ENCODE measurements at regions not wholly inside any gene's neighbourhood (a gene's known extent, or its start where the extent isn't known, plus 50 kb on each side); places are given as distances from the start of the nearest gene placed in this dataset.

GRCh38 chr11:81995889-81996288 lies 737.8 kb downstream of the FAM181B start:
- no peak overlapping the region for H3K27ac ChIP-seq (ENCODE audit: low read depth, low read length)
- no peak for TF ChIP-seq CTCF (conservative IDR thresholded peaks at IDR 0.05)
- peaks cover 4% of the 10 kb centered on the region for H3K9me3 ChIP-seq (ENCODE audit: control insufficient read depth, low read length)
- H3K4me1 ChIP-seq (ENCODE audit: control insufficient read depth, insufficient read depth, low read length) = no peaks in the 10 kb centered on the region
- Mint-ChIP-seq H3K27me3 (ENCODE audit: insufficient read depth) (peaks cover 2% of the 10 kb centered on the region), H3K9me3 (peaks cover 5% of the 10 kb centered on the region), H3K4me1 (peaks cover 2% of the 10 kb centered on the region), H3K27ac (no peak overlapping the region), H3K36me3 (ENCODE audit: low read depth) (no peaks in the 10 kb centered on the region), H3K4me3 (no peak overlapping the region)
- no peaks in the 10 kb centered on the region for H3K36me3 ChIP-seq (ENCODE audit: control insufficient read depth, insufficient read depth, low read length)
- no peak overlapping the region for H3K9ac ChIP-seq (ENCODE audit: extremely low read depth, low read length, poor library complexity, severe bottlenecking)
- 85 to 90% methylated on average over 7 to 8 of the region's 8 CpGs for WGBS, 2 experiments (ENCODE audit: insufficient coverage in 1 of 2, insufficient read length in 1 of 2)
- H3K4me3 ChIP-seq (ENCODE audit: low read length) = no peak overlapping the region
- no peak for DNase-seq
- H3K27me3 ChIP-seq (ENCODE audit: control insufficient read depth, insufficient read depth, low read length, poor library complexity, severe bottlenecking) = no peaks in the 10 kb centered on the region

- Mint-ChIP-seq H3K27me3 (ENCODE audit: insufficient read depth) (no peaks in the 10 kb centered on the region), H3K4me1 (no peaks in the 10 kb centered on the region), H3K4me3 (no peak overlapping the region), H3K9me3 (peaks cover 19% of the 10 kb centered on the region), H3K27ac (no peak overlapping the region), H3K36me3 (ENCODE audit: low read depth) (peaks cover 9% of the 10 kb centered on the region)
- H3K36me3 ChIP-seq (ENCODE audit: control insufficient read depth, insufficient read depth, low read length) = no peaks in the 10 kb centered on the region
- H3K9me3 ChIP-seq (ENCODE audit: control insufficient read depth, low read length) = peaks cover 4% of the 10 kb centered on the region
- no peak for DNase-seq
- H3K27me3 ChIP-seq (ENCODE audit: control insufficient read depth, insufficient read depth, low read length, poor library complexity, severe bottlenecking) = no peaks in the 10 kb centered on the region
- H3K27ac ChIP-seq (ENCODE audit: low read depth, low read length) = no peak overlapping the region
- H3K9ac ChIP-seq (ENCODE audit: extremely low read depth, low read length, poor library complexity, severe bottlenecking) = no peak overlapping the region
- no peaks in the 10 kb centered on the region for H3K4me1 ChIP-seq (ENCODE audit: control insufficient read depth, insufficient read depth, low read length)
- TF ChIP-seq CTCF (conservative IDR thresholded peaks at IDR 0.05) = no peak
- H3K4me3 ChIP-seq (ENCODE audit: low read length) = no peak overlapping the region
Observed at GRCh38 chr11:81993755-81994154, 739.9 kb downstream of the FAM181B start.

GRCh38 chr11:81990659-81991443 lies 742.8 kb downstream of the FAM181B start:
- 94 to 99% methylated on average over 21 to 27 of the region's 27 CpGs for WGBS, 2 experiments (ENCODE audit: insufficient coverage in 1 of 2, insufficient read length in 1 of 2)
- H3K9me3 Mint-ChIP-seq = peaks cover 41% of the 10 kb centered on the region

More at GRCh38 chr11:81990659-81991443, 742.8 kb downstream of the FAM181B start:
- no peak for DNase-seq
- Histone ChIP-seq H3K27ac (ENCODE audit: low read depth, low read length) (no peak overlapping the region), H3K27me3 (ENCODE audit: control insufficient read depth, insufficient read depth, low read length, poor library complexity, severe bottlenecking) (no peaks in the 10 kb centered on the region), H3K36me3 (ENCODE audit: control insufficient read depth, insufficient read depth, low read length) (no peaks in the 10 kb centered on the region), H3K9ac (ENCODE audit: extremely low read depth, low read length, poor library complexity, severe bottlenecking) (no peak overlapping the region), H3K4me1 (ENCODE audit: control insufficient read depth, insufficient read depth, low read length) (no peaks in the 10 kb centered on the region), H3K4me3 (ENCODE audit: low read length) (no peak overlapping the region), H3K9me3 (ENCODE audit: control insufficient read depth, low read length) (peaks cover 11% of the 10 kb centered on the region)
- no peak for TF ChIP-seq CTCF (conservative IDR thresholded peaks at IDR 0.05)
- Mint-ChIP-seq H3K4me3 (no peak overlapping the region), H3K4me1 (no peaks in the 10 kb centered on the region), H3K27ac (no peak overlapping the region), H3K27me3 (ENCODE audit: insufficient read depth) (no peaks in the 10 kb centered on the region), H3K36me3 (ENCODE audit: low read depth) (peaks cover 14% of the 10 kb centered on the region)

All from endodermal cell (in vitro differentiated cells).